ENCODE measurements at regions not wholly inside any gene's neighbourhood (a gene's known extent, or its start where the extent isn't known, plus 50 kb on each side); places are given as distances from the start of the nearest gene placed in this dataset.

DNA sequence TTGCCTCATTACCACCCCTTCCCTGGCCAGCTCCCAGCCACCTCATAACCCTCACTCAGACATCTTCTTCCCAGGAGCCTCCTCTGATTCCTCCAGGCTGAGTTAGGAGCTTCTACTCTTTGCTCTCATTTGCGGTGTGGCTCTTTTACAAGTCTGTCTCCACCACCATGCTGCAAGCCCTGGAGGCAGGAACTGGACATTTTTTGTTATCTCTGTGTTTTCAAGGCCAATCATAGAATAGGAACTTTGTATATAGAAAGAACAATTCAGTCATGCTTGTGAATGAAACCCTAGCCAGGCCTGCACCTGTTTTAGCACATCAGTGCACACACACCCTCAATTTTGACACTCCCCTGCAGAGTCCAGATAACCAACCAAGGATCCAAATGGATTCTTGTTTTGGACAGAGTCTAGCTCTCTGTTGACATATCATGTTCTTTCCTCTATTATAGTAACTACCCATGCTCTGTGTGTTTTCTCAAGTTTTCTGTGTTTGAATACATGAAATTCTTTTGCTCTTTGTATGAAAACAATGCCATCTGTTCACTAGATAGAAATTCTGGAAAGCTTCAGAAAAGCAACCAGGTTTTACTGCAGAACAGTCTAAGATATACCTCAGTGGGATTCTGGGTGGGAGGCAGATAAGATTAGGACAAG, 60.9 kb upstream of the ZNF648 start:
- ATAC-seq (no peak), DNase-seq (no peak)

DNA sequence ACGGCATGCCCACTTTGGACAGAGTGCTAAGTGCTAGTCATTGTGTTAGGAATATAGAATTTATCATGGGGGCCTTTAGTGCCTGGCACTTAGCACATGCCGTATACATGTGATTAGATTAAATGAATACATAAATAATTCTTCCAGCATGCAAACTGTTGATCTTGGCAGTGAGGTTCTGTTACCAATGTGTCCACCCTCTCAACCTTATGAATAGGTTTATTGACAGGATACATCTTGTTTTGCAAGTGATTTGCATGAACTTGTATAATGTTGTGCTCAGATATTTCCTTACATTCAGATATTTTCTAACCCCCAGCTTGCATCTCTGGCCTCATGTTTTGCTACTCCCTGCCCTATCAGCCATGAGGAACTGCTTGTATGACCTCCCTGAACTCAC, 60.3 kb upstream of the ZNF648 start:
- DNase-seq (no peak), ATAC-seq (no peak)

DNA sequence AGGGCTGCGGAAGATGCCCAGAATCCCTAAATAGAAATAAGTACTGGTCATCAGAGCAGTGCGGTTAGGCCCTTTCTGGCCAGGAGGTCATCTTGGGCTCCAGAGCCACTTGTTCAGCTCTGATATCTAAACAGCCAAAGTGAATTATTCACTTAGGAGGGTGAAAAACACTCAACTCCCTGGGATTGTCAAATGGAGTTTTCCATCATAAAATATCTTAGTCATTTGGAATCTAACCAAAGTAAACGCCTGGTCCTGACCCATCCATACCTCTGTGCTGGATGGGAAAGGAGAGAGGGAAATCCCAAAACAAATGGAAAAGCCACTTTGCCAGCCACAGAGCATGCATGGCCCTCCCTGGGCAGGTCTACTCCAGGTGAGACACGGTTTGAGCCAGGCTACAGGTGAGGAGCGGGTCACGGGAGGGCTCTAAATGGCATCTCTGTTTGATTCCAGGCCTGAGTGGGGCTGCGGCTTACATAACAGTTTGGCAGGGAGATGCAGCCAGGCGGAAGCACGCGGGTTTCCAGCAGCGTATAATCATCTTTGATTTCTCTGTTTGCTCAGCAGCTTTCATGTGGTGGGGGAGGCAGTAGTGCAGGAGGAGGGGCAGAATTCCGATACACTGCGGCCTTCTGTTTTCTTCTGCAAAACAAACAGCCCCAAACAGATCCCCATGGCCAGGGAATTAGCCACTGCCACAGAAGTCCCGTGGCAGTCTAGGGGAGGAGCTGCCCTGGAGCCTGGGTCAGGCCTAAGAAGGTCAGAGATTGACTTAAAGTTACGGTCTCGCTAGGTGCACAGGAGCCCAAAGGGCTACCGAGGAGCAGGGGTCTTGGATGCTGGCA, 59.1 kb upstream of the ZNF648 start:
- no peak for DNase-seq
- ATAC-seq = no peak

DNA sequence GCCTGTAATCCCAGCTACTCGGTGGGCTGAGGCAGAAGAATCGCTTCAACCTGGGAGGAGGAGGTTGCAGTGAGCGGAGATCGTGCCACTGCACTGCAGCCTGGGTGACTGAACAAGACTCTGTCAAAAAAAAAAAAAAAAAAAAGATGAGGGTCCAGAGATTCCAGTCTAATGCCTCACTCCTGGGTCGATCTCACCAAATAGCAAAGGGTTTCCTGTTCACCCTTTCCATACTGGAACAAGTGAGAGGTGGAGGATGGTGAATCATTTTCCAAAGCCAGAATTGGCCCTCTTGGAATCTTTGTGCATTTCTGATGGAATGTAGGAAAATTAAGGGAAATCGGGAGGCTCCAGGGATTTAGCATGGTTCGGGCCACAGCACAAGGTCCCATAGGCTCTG, 58.1 kb upstream of the ZNF648 start:
- DNase-seq = no peak
- ATAC-seq = no peak

DNA sequence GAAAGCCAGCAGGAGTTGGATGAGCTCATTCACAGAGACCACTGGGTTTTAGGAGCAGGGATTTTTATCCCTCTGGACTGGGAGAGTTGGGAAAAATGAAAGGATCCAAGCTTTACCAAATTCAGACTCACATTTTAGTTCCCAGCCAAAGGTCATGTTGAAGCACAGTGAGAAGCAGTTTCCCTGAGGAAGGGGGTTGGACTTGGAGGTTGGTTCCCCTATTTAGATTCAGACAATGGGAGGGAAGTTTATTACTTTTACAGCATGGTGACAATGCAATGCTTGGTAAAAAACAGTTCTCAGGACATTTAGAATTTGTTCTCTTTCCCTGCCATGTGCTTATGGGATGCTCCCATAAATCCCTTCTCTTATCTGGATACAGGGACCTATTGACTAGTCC, 57.3 kb upstream of the ZNF648 start:
- DNase-seq (no peak), ATAC-seq (no peak)

DNA sequence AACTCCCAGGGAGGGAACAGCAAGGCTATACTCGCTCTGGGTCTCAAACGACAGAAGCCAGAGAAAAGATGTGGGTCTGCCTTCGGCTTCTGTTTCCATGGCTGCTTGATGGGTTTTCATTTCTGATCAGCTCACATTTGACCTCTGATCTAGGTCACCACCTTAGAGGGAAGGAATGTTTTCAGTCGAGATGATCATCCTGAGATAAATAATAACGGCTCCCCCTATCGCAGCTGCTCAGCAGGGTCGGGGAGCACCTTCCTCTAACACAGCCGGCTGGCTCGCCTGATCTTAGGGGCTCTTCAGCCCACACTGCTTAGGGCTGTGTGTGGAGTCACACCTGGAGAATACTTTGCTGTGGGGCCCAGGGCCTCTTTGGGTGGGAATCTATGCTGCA, 53.1 kb upstream of the ZNF648 start:
- DNase-seq = no peak
- no peak for ATAC-seq

DNA sequence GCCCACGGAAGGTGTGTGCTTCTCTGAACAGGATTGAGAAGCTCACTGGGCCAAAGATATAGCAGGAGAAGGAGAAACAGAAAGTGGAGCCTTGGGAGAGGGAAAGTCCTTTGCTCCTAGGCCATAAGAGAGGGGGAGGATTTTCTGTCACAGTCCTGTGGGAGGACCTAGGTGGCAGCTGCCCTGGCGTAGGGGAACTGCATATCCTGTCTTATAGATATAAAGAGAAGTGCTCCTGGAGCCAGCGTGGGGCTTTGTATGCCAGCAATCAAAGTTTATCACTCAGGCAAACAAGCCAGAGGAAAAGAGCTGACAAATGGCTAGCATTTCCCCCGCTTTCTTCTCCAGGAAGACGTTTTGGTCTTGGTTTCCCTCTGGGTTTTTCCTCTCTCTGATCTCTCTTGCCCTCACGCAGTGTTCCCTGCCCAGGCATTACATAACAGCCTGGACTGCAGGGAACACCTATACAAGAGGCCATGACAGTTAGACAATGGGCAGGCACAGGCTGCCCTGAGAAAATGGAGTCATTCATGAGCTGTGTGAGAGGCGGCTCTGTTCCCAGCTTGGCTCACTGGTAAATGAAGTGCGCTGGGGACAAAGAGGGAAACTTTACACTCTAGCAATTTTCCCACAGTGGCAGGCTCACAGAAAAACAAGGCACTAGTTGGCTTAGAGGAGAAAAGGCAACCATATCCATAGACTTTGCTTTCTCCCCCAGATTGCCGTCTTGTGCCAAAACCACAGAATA, 52.5 kb upstream of the ZNF648 start:
- DNase-seq (no peak), ATAC-seq (no peak)

DNA sequence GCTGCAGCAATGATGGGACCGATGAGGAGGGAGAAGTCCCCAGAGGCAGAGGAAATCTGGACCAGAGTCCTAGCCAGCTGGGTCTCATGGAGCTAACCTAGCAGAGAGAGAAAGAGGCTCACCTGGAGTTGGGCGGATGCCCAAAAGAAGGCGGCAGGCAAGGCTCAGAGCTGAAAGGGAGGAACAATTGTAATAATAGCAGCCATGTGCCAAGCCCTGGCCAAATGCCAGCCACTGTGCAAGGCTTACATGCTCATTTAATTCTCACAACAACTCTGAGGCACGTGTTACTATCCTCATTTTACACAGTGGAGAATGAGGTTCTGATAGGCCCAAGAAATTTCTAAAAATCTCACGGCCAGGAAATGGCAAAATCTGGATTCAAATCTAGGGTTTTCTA, 50.0 kb upstream of the ZNF648 start:
- DNase-seq = no peak
- no peak for ATAC-seq

Measured in stimulated activated naive CD8-positive, alpha-beta T cell treated with anti-CD3 and anti-CD28 coated beads, Interleukin-15, Interleukin-2, amounts not matched to agents 100 U/mL and 50 U/mL, for 24 hours (primary cell).